ENCODE measurements at regions not wholly inside any gene's neighbourhood (a gene's known extent, or its start where the extent isn't known, plus 50 kb on each side); places are given as distances from the start of the nearest gene placed in this dataset.

- TF ChIP-seq CTCF (IDR thresholded peaks at IDR 0.05) (no peak), POLR2A (IDR thresholded peaks at IDR 0.05) (no peak)
Measured at GRCh38 chr20:22412977-22413868, 171.1 kb downstream of the FOXA2 start.

Data from testis (tissue), 2 donors.